ENCODE measurements at regions not wholly inside any gene's neighbourhood (a gene's known extent, or its start where the extent isn't known, plus 50 kb on each side); places are given as distances from the start of the nearest gene placed in this dataset.

- no peaks in the 10 kb centered on the region for H3K36me3 ChIP-seq (ENCODE audit: low read depth)
- H4K20me1 ChIP-seq (ENCODE audit: insufficient read depth) = no peaks in the 10 kb centered on the region
- TF ChIP-seq CTCF (conservative IDR thresholded peaks at IDR 0.05) (no peak), EZH2 (IDR thresholded peaks at IDR 0.05; ENCODE audit: low read depth) (no peak)
- ChIA-PET POLR2A (ENCODE audit: unreplicated experiment) (no interaction called here), CTCF (no interaction called here)
- no peaks in the 10 kb centered on the region for H3F3A ChIP-seq (ENCODE audit: insufficient read depth, low read depth)
- no peaks in the 10 kb centered on the region; the same call in 1 of the 2 replicates for H3K9me2 ChIP-seq (ENCODE audit: insufficient read depth)
- no peaks in the 10 kb centered on the region for H3K79me2 ChIP-seq (ENCODE audit: low read depth)
- no peaks in the 10 kb centered on the region for H3K9me3 ChIP-seq (ENCODE audit: insufficient read depth, low read depth)
- H3K27ac ChIP-seq = no peak overlapping the region
- H3K27me3 ChIP-seq (ENCODE audit: insufficient read depth, low read depth) = peaks cover 46% of the 10 kb centered on the region
- intact Hi-C loops (cut with micrococcal nuclease; ENCODE audit: unreplicated experiment) = no loop called here
- no peak for DNase-seq
- H3K4me3 ChIP-seq = no peak overlapping the region
- no peaks in the 10 kb centered on the region for H3K4me1 ChIP-seq (replicated peaks; ENCODE audit: insufficient read depth)
- no peak overlapping the region for H3K4me2 ChIP-seq
- BruUV-seq (replicated peaks) = no TSS peak
- H2AFZ ChIP-seq = no peak overlapping the region
Measured at GRCh38 chr2:129337076-129337475, 642.4 kb upstream of the RAB6C start.

GRCh38 chr2:129345540-129345939 is 633.9 kb upstream of the RAB6C start:
- no peak overlapping the region for H3K27ac ChIP-seq
- no peak for TF ChIP-seq EZH2 (IDR thresholded peaks at IDR 0.05; ENCODE audit: low read depth)
- no peak for TF ChIP-seq CTCF (conservative IDR thresholded peaks at IDR 0.05)
- ChIA-PET CTCF (no interaction called here), POLR2A (ENCODE audit: unreplicated experiment) (no interaction called here)
- H3K4me2 ChIP-seq = no peak overlapping the region
- H3K36me3 ChIP-seq (ENCODE audit: low read depth) = no peaks in the 10 kb centered on the region
- no peaks in the 10 kb centered on the region for H3K4me1 ChIP-seq (replicated peaks; ENCODE audit: insufficient read depth)
- H3K79me2 ChIP-seq (ENCODE audit: low read depth) = no peaks in the 10 kb centered on the region
- H3K9me2 ChIP-seq (ENCODE audit: insufficient read depth) = peaks cover 3% of the 10 kb centered on the region; the same call in 1 of the 2 replicates
- no peak for DNase-seq
- no peaks in the 10 kb centered on the region for H3F3A ChIP-seq (ENCODE audit: insufficient read depth, low read depth)
- H4K20me1 ChIP-seq (ENCODE audit: insufficient read depth) = no peaks in the 10 kb centered on the region
- no TSS peak for BruUV-seq (replicated peaks)
- H2AFZ ChIP-seq = no peak overlapping the region
- no peaks in the 10 kb centered on the region for H3K9me3 ChIP-seq (ENCODE audit: insufficient read depth, low read depth)
- intact Hi-C loops (cut with micrococcal nuclease; ENCODE audit: unreplicated experiment) = no loop called here
- H3K27me3 ChIP-seq (ENCODE audit: insufficient read depth, low read depth) = peaks cover 13% of the 10 kb centered on the region
- H3K4me3 ChIP-seq = no peak overlapping the region

GRCh38 chr2:129347486-129348217 is 631.8 kb upstream of the RAB6C start:
- POLR2A ChIA-PET (ENCODE audit: unreplicated experiment) = interaction anchor here (0.6 kb wide), 1 partner anchor 1303 kb away, joined by 8 read pairs; no protein-coding TSS in a partner anchor

More at GRCh38 chr2:129347486-129348217, 631.8 kb upstream of the RAB6C start:
- Histone ChIP-seq H3K4me1 (replicated peaks; ENCODE audit: insufficient read depth) (no peaks in the 10 kb centered on the region), H2AFZ (no peak overlapping the region), H4K20me1 (ENCODE audit: insufficient read depth) (no peaks in the 10 kb centered on the region), H3K4me3 (no peak overlapping the region), H3K9me2 (ENCODE audit: insufficient read depth) (0 out of 2 replicates have a peak, but pooled peaks cover 3% of the 10 kb centered on the region), H3K27ac (no peak overlapping the region), H3F3A (ENCODE audit: insufficient read depth, low read depth) (no peaks in the 10 kb centered on the region), H3K36me3 (ENCODE audit: low read depth) (no peaks in the 10 kb centered on the region), H3K27me3 (ENCODE audit: insufficient read depth, low read depth) (peaks cover 27% of the 10 kb centered on the region), H3K9me3 (ENCODE audit: insufficient read depth, low read depth) (no peaks in the 10 kb centered on the region), H3K79me2 (ENCODE audit: low read depth) (no peaks in the 10 kb centered on the region), H3K4me2 (no peak overlapping the region)
- intact Hi-C loops (cut with micrococcal nuclease; ENCODE audit: unreplicated experiment) = no loop called here
- CTCF ChIA-PET = no interaction called here
- TF ChIP-seq CTCF (conservative IDR thresholded peaks at IDR 0.05) = no peak
- no peak for TF ChIP-seq EZH2 (IDR thresholded peaks at IDR 0.05; ENCODE audit: low read depth)
- no TSS peak for BruUV-seq (replicated peaks)
- no peak for DNase-seq
